ENCODE measurements at regions not wholly inside any gene's neighbourhood (a gene's known extent, or its start where the extent isn't known, plus 50 kb on each side); places are given as distances from the start of the nearest gene placed in this dataset.

GRCh38 chr3:102664126-102664525, 229.3 kb downstream of the ZPLD1 start:
- H3K9me3 Mint-ChIP-seq (ENCODE audit: unreplicated experiment) = no peaks in the 10 kb centered on the region
- no peak for DNase-seq (ENCODE audit: extremely low spot score, unreplicated experiment)
- no peak for TF ChIP-seq CTCF (IDR thresholded peaks at IDR 0.05)
- no peaks in the 10 kb centered on the region for H3K4me1 Mint-ChIP-seq (ENCODE audit: unreplicated experiment)
- H3K36me3 Mint-ChIP-seq (ENCODE audit: unreplicated experiment) = no peaks in the 10 kb centered on the region
- H3K27me3 Mint-ChIP-seq (ENCODE audit: unreplicated experiment) = peaks cover 25% of the 10 kb centered on the region
- no peak overlapping the region for H3K27ac Mint-ChIP-seq (ENCODE audit: unreplicated experiment)
- H3K4me3 Mint-ChIP-seq (ENCODE audit: unreplicated experiment) = no peak overlapping the region

GRCh38 chr3:102665183-102665582, 230.4 kb downstream of the ZPLD1 start:
- no peaks in the 10 kb centered on the region for H3K36me3 Mint-ChIP-seq (ENCODE audit: unreplicated experiment)
- H3K27ac Mint-ChIP-seq (ENCODE audit: unreplicated experiment) = no peak overlapping the region
- no peaks in the 10 kb centered on the region for H3K4me1 Mint-ChIP-seq (ENCODE audit: unreplicated experiment)
- H3K4me3 Mint-ChIP-seq (ENCODE audit: unreplicated experiment) = no peak overlapping the region
- TF ChIP-seq CTCF (IDR thresholded peaks at IDR 0.05) = no peak
- H3K27me3 Mint-ChIP-seq (ENCODE audit: unreplicated experiment) = peaks cover 32% of the 10 kb centered on the region
- H3K9me3 Mint-ChIP-seq (ENCODE audit: unreplicated experiment) = no peaks in the 10 kb centered on the region
- no peak for DNase-seq (ENCODE audit: extremely low spot score, unreplicated experiment)

GRCh38 chr3:102668247-102668646, 233.4 kb downstream of the ZPLD1 start:
- DNase-seq (ENCODE audit: extremely low spot score, unreplicated experiment) = no peak
- no peak overlapping the region for H3K4me3 Mint-ChIP-seq (ENCODE audit: unreplicated experiment)
- H3K4me1 Mint-ChIP-seq (ENCODE audit: unreplicated experiment) = no peaks in the 10 kb centered on the region
- H3K36me3 Mint-ChIP-seq (ENCODE audit: unreplicated experiment) = no peaks in the 10 kb centered on the region
- no peak overlapping the region for H3K27ac Mint-ChIP-seq (ENCODE audit: unreplicated experiment)
- peaks cover 54% of the 10 kb centered on the region for H3K27me3 Mint-ChIP-seq (ENCODE audit: unreplicated experiment)
- TF ChIP-seq CTCF (IDR thresholded peaks at IDR 0.05) = no peak
- no peaks in the 10 kb centered on the region for H3K9me3 Mint-ChIP-seq (ENCODE audit: unreplicated experiment)

GRCh38 chr3:102670986-102671385, 236.2 kb downstream of the ZPLD1 start:
- no peak for TF ChIP-seq CTCF (IDR thresholded peaks at IDR 0.05)
- H3K27ac Mint-ChIP-seq (ENCODE audit: unreplicated experiment) = no peak overlapping the region

GRCh38 chr3:102672305-102672704, 237.5 kb downstream of the ZPLD1 start:
- no peak overlapping the region for H3K4me3 Mint-ChIP-seq (ENCODE audit: unreplicated experiment)
- no peaks in the 10 kb centered on the region for H3K36me3 Mint-ChIP-seq (ENCODE audit: unreplicated experiment)

More at GRCh38 chr3:102670986-102671385, 236.2 kb downstream of the ZPLD1 start:
- Mint-ChIP-seq H3K36me3 (ENCODE audit: unreplicated experiment) (no peaks in the 10 kb centered on the region), H3K4me3 (ENCODE audit: unreplicated experiment) (no peak overlapping the region), H3K4me1 (ENCODE audit: unreplicated experiment) (peaks cover 2% of the 10 kb centered on the region), H3K27me3 (ENCODE audit: unreplicated experiment) (peaks cover 61% of the 10 kb centered on the region), H3K9me3 (ENCODE audit: unreplicated experiment) (no peaks in the 10 kb centered on the region)
- no peak for DNase-seq (ENCODE audit: extremely low spot score, unreplicated experiment)

More at GRCh38 chr3:102672305-102672704, 237.5 kb downstream of the ZPLD1 start:
- DNase-seq (ENCODE audit: extremely low spot score, unreplicated experiment) = no peak
- peaks cover 2% of the 10 kb centered on the region for H3K4me1 Mint-ChIP-seq (ENCODE audit: unreplicated experiment)
- peaks cover 64% of the 10 kb centered on the region for H3K27me3 Mint-ChIP-seq (ENCODE audit: unreplicated experiment)
- TF ChIP-seq CTCF (IDR thresholded peaks at IDR 0.05) = no peak
- no peaks in the 10 kb centered on the region for H3K9me3 Mint-ChIP-seq (ENCODE audit: unreplicated experiment)
- no peak overlapping the region for H3K27ac Mint-ChIP-seq (ENCODE audit: unreplicated experiment)
